SK-N-SH (cell line): ENCODE measurements at regions not wholly inside any gene's neighbourhood (a gene's known extent, or its start where the extent isn't known, plus 50 kb on each side); places are given as distances from the start of the nearest gene placed in this dataset.
"Not testable (repeated sequence)": the region's sequence is repeated elsewhere in the genome, so short reads cannot be mapped to it uniquely, and the experiment has no call there.

Source experiments
- CTCF ChIA-PET: fragments of 300-600, 350-600 bp; formaldehyde crosslinking; extraction: SDS; loops from one replicate; lab custom pipeline; 2021; lab: Yijun Ruan, JAX
- POLR2A ChIA-PET: fragments of 350-600 bp; sonication (Branson Sonifier 250); formaldehyde crosslinking; extraction: SDS; loops from one replicate; lab custom pipeline; 2020; ENCODE audit warnings: antibody characterized with exemption, inconsistent platforms; lab: Yijun Ruan, JAX
- DNase-seq: peaks from one replicate; pipeline ENCODE4 v3.0.0; 2012
- H2AFZ ChIP-seq: fragments of 200-600 bp; sonication (generic); 2 replicates; pipeline ENCODE4 v1.8.1; 2016; ENCODE audit warnings: antibody characterized with exemption, mild to moderate bottlenecking, low read depth
- H3F3A ChIP-seq: fragments of 200-600 bp; sonication (generic); replicated peaks from 2 replicates; pipeline ENCODE3; 2016; ENCODE audit warnings: antibody characterized with exemption, mild to moderate bottlenecking; ENCODE audit not compliant: insufficient read depth
- H3K27ac ChIP-seq, 2 experiments: fragments of 200-500 bp in 1 of 2; fragments of 200-600 bp in 1 of 2; sonication (Bioruptor generic) in 1 of 2; sonication (generic), shearing (Covaris generic) in 1 of 2; 2 replicates each; pipeline versions ENCODE4 v1.5.1 to v1.6.1; 2014 to 2016; ENCODE audit warnings: low read depth in 2 of 2, inconsistent platforms in 1 of 2, low read length in 1 of 2, mild to moderate bottlenecking in 1 of 2, mixed read lengths in 1 of 2
- H3K27me3 ChIP-seq: fragments of 200-600 bp; sonication (generic), shearing (Covaris generic); 2 replicates; pipeline ENCODE4 v1.6.1; 2016; ENCODE audit warnings: mixed run types; ENCODE audit not compliant: insufficient read depth
- H3K36me3 ChIP-seq, 2 experiments: fragments of 200-500 bp in 1 of 2; fragments of 200-600 bp in 1 of 2; sonication (Bioruptor generic) in 1 of 2; sonication (generic) in 1 of 2; replicated peaks in 1 of 2; 2 replicates each; pipeline versions ENCODE3 to v1.5.1; 2014 to 2016; ENCODE audit warnings: low read length in 1 of 2, mild to moderate bottlenecking in 1 of 2; ENCODE audit not compliant: insufficient read depth in 2 of 2, control insufficient read depth in 1 of 2
- H3K4me1 ChIP-seq, 2 experiments: fragments of 200-500 bp in 1 of 2; fragments of 200-600 bp in 1 of 2; sonication (Bioruptor generic) in 1 of 2; sonication (generic), shearing (Covaris generic) in 1 of 2; 2 replicates each; pipeline versions ENCODE4 v1.5.1 to v1.6.1; 2014 to 2016; ENCODE audit warnings: low read depth in 1 of 2, low read length in 1 of 2, mixed run types in 1 of 2; ENCODE audit not compliant: insufficient read depth in 2 of 2, control insufficient read depth in 1 of 2
- H3K4me2 ChIP-seq: fragments of 200-600 bp; sonication (generic), shearing (Covaris generic); 2 replicates; pipeline ENCODE4 v1.6.1; 2017; ENCODE audit warnings: mixed run types
- H3K4me3 ChIP-seq, 2 experiments: fragments of 200-500 bp in 1 of 2; fragments of 200-600 bp in 1 of 2; sonication (Bioruptor generic) in 1 of 2; sonication (generic), shearing (Covaris generic) in 1 of 2; 2 replicates each; pipeline versions ENCODE4 v1.5.1 to v1.8.1; 2014 to 2016; ENCODE audit warnings: low read depth in 2 of 2, inconsistent platforms in 1 of 2, low read length in 1 of 2, mild to moderate bottlenecking in 1 of 2, mixed read lengths in 1 of 2, moderate library complexity in 1 of 2
- H3K79me2 ChIP-seq: fragments of 200-600 bp; sonication (generic); 2 replicates; pipeline ENCODE4 v1.8.1; 2017; ENCODE audit warnings: mild to moderate bottlenecking; ENCODE audit not compliant: insufficient read depth
- H3K9ac ChIP-seq: fragments of 200-600 bp; sonication (generic); 2 replicates; pipeline ENCODE4 v1.6.1; 2017; ENCODE audit warnings: mixed run types
- H3K9me2 ChIP-seq: fragments of 200-600 bp; sonication (generic); 2 replicates; pipeline ENCODE4 v1.6.1; 2017; ENCODE audit warnings: mixed run types
- H3K9me3 ChIP-seq: fragments of 200-600 bp; sonication (generic); 2 replicates; pipeline ENCODE4 v1.6.1; 2017; ENCODE audit warnings: mixed run types, mild to moderate bottlenecking, moderate library complexity
- H4K20me1 ChIP-seq: fragments of 200-600 bp; sonication (generic); 2 replicates; pipeline ENCODE4 v1.6.1; 2017; ENCODE audit warnings: mild to moderate bottlenecking, mixed run types; ENCODE audit not compliant: insufficient read depth
- ELF1 ChIP-seq: IDR thresholded peaks from 2 replicates; pipeline ENCODE4 v1.4.0; 2012
- JUND ChIP-seq: IDR thresholded peaks from 2 replicates; pipeline ENCODE4 v1.4.0; 2012
- POLR2AphosphoS5 ChIP-seq: IDR thresholded peaks from 2 replicates; pipeline ENCODE4 v1.6.1; 2012; ENCODE audit warnings: low read depth, low read length
- RAD21 ChIP-seq: IDR thresholded peaks from 2 replicates; pipeline ENCODE4 v1.6.1; 2012; ENCODE audit warnings: mild to moderate bottlenecking, low read length
- RXRA ChIP-seq: IDR thresholded peaks from 2 replicates; pipeline ENCODE4 v1.4.0; 2012; ENCODE audit warnings: low read depth, mild to moderate bottlenecking, borderline replicate concordance
- TAF1 ChIP-seq: IDR thresholded peaks from 2 replicates; pipeline ENCODE4 v1.6.1; 2012; ENCODE audit warnings: low read depth, mild to moderate bottlenecking, low read length, moderate library complexity, borderline replicate concordance
- TCF12 ChIP-seq: IDR thresholded peaks from 2 replicates; pipeline ENCODE4 v1.4.0; 2012
- USF1 ChIP-seq: IDR thresholded peaks from 2 replicates; pipeline ENCODE4 v1.4.0; 2012; ENCODE audit warnings: low read depth, borderline replicate concordance
- YY1 ChIP-seq: IDR thresholded peaks from 2 replicates; pipeline ENCODE4 v1.4.0; 2012; ENCODE audit warnings: low read depth, mild to moderate bottlenecking
- WGBS: methylation state at CpG from one replicate; pipeline ENCODE4 v1.1.6; 2017; ENCODE audit warnings: low lambda C conversion rate; 5-methylcytosine and 5-hydroxymethylcytosine counted together

- no peak overlapping the region for H3K9ac ChIP-seq
- ChIA-PET POLR2A (no interaction called here), CTCF (no interaction called here)
Measured at GRCh38 chr2:236483102-236483501, 86.5 kb upstream of the ACKR3 start.

GRCh38 chr2:236485519-236485918 lies 84.1 kb upstream of the ACKR3 start:
- peaks cover 8% of the 10 kb centered on the region for H3K9me3 ChIP-seq
- no peak for TF ChIP-seq RAD21
- no peak for TF ChIP-seq RXRA
- TF ChIP-seq TCF12 = no peak
- H3K27ac ChIP-seq = no peak overlapping the region
- no peaks in the 10 kb centered on the region for H3F3A ChIP-seq
- POLR2A ChIA-PET = no interaction called here
- H2AFZ ChIP-seq = no peak overlapping the region
- no peaks in the 10 kb centered on the region for H3K4me1 ChIP-seq
- CTCF ChIA-PET = no interaction called here
- H4K20me1 ChIP-seq = no peaks in the 10 kb centered on the region
- no peaks in the 10 kb centered on the region for H3K27me3 ChIP-seq
- H3K4me3 ChIP-seq = no peak overlapping the region
- H3K36me3 ChIP-seq = no peaks in the 10 kb centered on the region
- WGBS = 8% methylated on average over 2 of the region's 2 CpGs
- no peak overlapping the region for H3K4me2 ChIP-seq
- H3K9ac ChIP-seq = no peak overlapping the region
- H3K9me2 ChIP-seq = no peaks in the 10 kb centered on the region
- H3K79me2 ChIP-seq = no peaks in the 10 kb centered on the region
- no peak for DNase-seq

More at GRCh38 chr2:236483102-236483501, 86.5 kb upstream of the ACKR3 start:
- Histone ChIP-seq H3K27me3 (no peaks in the 10 kb centered on the region), H3K4me3 (no peak overlapping the region), H3K9me3 (peaks cover 15% of the 10 kb centered on the region), H3F3A (no peaks in the 10 kb centered on the region), H3K9me2 (0 out of 2 replicates have a peak, but pooled peaks cover 3% of the 10 kb centered on the region), H3K4me1 (no peaks in the 10 kb centered on the region), H4K20me1 (no peaks in the 10 kb centered on the region), H3K4me2 (no peak overlapping the region), H3K79me2 (no peaks in the 10 kb centered on the region), H2AFZ (no peak overlapping the region), H3K27ac (no peak overlapping the region), H3K36me3 (no peaks in the 10 kb centered on the region)
- 35% methylated on average over 1 of the region's 1 CpG for WGBS
- DNase-seq = no peak
- no peak for TF ChIP-seq POLR2AphosphoS5
- TF ChIP-seq USF1 = no peak
- TF ChIP-seq TAF1 = no peak
- no peak for TF ChIP-seq YY1
- TF ChIP-seq JUND = no peak
- TF ChIP-seq ELF1 = no peak

- H2AFZ ChIP-seq, H3K27ac ChIP-seq, H3K79me2 ChIP-seq, DNase-seq, H3K36me3 ChIP-seq, H3K27me3 ChIP-seq, H3K9ac ChIP-seq, H3K4me3 ChIP-seq, H3K9me3 ChIP-seq, H3K4me2 ChIP-seq, H3K4me1 ChIP-seq, POLR2A ChIA-PET, CTCF ChIA-PET, H4K20me1 ChIP-seq, H3F3A ChIP-seq, H3K9me2 ChIP-seq: not testable (repeated sequence)
- no CpG with 5 or more reads among the region's 5 CpGs for WGBS
Measured at GRCh38 chr2:236489083-236489482, 80.5 kb upstream of the ACKR3 start.
